ENCODE measurements at regions not wholly inside any gene's neighbourhood (a gene's known extent, or its start where the extent isn't known, plus 50 kb on each side); places are given as distances from the start of the nearest gene placed in this dataset.

- TF ChIP-seq EZH2 (IDR thresholded peaks at IDR 0.05) (no peak), POLR2AphosphoS5 (IDR thresholded peaks at IDR 0.05; ENCODE audit: borderline replicate concordance, low read depth, low read length) (no peak), FOXP2 (optimal IDR thresholded peaks at IDR 0.05; ENCODE audit: control extremely low read depth, extremely low read length, insufficient read depth) (no peak)
Observed at GRCh38 chr9:118222375-118222774, 518.2 kb downstream of the TLR4 start.

Data from SK-N-MC (cell line).